Suprapubic skin (tissue), 4 donors: ENCODE measurements at regions not wholly inside any gene's neighbourhood (a gene's known extent, or its start where the extent isn't known, plus 50 kb on each side); places are given as distances from the start of the nearest gene placed in this dataset.

ENCODE experiments used
- DNase-seq, 2 donors: peaks; one replicate each; pipeline ENCODE4 v3.0.0-alpha.2; 2019; ENCODE audit warnings: low spot score in 2 of 2
- H3K27ac ChIP-seq: fragments of 200-600 bp; sonication (generic); one replicate; pipeline ENCODE4 v1.5.1; 2019
- H3K27me3 ChIP-seq: fragments of 200-600 bp; sonication (generic); one replicate; pipeline ENCODE4 v1.5.1; 2019
- H3K36me3 ChIP-seq: fragments of 200-600 bp; sonication (generic); one replicate; pipeline ENCODE4 v1.5.1; 2019
- H3K4me1 ChIP-seq: fragments of 200-600 bp; sonication (generic); one replicate; pipeline ENCODE4 v1.5.1; 2019
- H3K4me3 ChIP-seq: fragments of 200-600 bp; sonication (generic); one replicate; pipeline ENCODE4 v1.5.1; 2019; ENCODE audit warnings: mild to moderate bottlenecking
- H3K9me3 ChIP-seq: fragments of 200-600 bp; sonication (generic); one replicate; pipeline ENCODE4 v1.5.1; 2019
- EP300 ChIP-seq: sonication (generic); formaldehyde crosslinking; IDR thresholded peaks from one replicate; pipeline ENCODE4 v1.6.1; 2017; ENCODE audit warnings: antibody characterized with exemption
- POLR2A ChIP-seq, 2 donors: fragments of 450-650 bp; IDR thresholded peaks; one replicate each; pipeline ENCODE4 v1.6.1; 2017; ENCODE audit warnings: antibody characterized with exemption in 2 of 2, mild to moderate bottlenecking in 2 of 2, moderate library complexity in 2 of 2
- POLR2AphosphoS5 ChIP-seq, 3 donors: sonication (generic); formaldehyde crosslinking; IDR thresholded peaks; one replicate each; pipeline ENCODE4 v1.6.1; 2017; ENCODE audit warnings: antibody characterized with exemption in 3 of 3
- WGBS: methylation state at CpG from one replicate; pipeline ENCODE4 v1.1.5; 2018; 5-methylcytosine and 5-hydroxymethylcytosine counted together
- TF ChIP-seq, protein P1 (sequence below), 2 donors: fragments of 200-600 bp in 1 of 2; fragments of 450-650 bp in 1 of 2; sonication (generic) in 1 of 2; IDR thresholded peaks; one replicate each; pipeline ENCODE4 v1.5.1; 2016 to 2019; ENCODE audit warnings: antibody characterized with exemption in 2 of 2, mild to moderate bottlenecking in 1 of 2, moderate library complexity in 1 of 2

- H3K4me3 ChIP-seq: no peak overlapping the region
- no peaks in the 10 kb centered on the region for H3K36me3 ChIP-seq
- TF ChIP-seq EP300 (no peak), POLR2A (IDR thresholded peaks at IDR 0.05) (no peak), POLR2AphosphoS5 (IDR thresholded peaks at IDR 0.05) (no peak)
- TF ChIP-seq, protein P1, sequence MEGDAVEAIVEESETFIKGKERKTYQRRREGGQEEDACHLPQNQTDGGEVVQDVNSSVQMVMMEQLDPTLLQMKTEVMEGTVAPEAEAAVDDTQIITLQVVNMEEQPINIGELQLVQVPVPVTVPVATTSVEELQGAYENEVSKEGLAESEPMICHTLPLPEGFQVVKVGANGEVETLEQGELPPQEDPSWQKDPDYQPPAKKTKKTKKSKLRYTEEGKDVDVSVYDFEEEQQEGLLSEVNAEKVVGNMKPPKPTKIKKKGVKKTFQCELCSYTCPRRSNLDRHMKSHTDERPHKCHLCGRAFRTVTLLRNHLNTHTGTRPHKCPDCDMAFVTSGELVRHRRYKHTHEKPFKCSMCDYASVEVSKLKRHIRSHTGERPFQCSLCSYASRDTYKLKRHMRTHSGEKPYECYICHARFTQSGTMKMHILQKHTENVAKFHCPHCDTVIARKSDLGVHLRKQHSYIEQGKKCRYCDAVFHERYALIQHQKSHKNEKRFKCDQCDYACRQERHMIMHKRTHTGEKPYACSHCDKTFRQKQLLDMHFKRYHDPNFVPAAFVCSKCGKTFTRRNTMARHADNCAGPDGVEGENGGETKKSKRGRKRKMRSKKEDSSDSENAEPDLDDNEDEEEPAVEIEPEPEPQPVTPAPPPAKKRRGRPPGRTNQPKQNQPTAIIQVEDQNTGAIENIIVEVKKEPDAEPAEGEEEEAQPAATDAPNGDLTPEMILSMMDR (IDR thresholded peaks at IDR 0.05): no peak
- 85% methylated on average over 3 of the region's 3 CpGs for WGBS
- H3K9me3 ChIP-seq: no peaks in the 10 kb centered on the region
- no peaks in the 10 kb centered on the region for H3K4me1 ChIP-seq
- no peak overlapping the region for H3K27ac ChIP-seq
- no peak for DNase-seq
- H3K27me3 ChIP-seq: no peaks in the 10 kb centered on the region
These were observed 336.8 kb upstream of the MCTP2 start for GRCh38 chr15:93894438-93895036.

DNA sequence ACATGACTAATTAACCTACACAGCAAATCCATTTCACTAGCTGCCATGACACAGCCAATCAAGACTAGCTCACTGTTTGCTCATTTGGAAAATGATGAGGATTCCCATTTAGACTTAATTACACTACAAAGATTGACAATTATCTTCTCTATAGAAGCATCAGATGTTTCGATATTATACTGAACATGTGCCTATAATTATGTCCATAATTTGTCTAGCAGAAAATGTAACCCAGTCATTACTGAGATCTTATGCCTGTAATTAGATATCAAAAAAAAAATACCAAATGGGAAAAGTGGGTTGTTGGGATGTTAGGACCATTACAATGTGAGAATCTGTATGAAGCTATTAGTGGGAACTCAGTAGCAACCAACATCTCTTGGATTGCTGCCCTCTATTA, 344.2 kb upstream of the MCTP2 start:
- H3K27me3 ChIP-seq: no peaks in the 10 kb centered on the region
- no peaks in the 10 kb centered on the region for H3K36me3 ChIP-seq
- no peaks in the 10 kb centered on the region for H3K9me3 ChIP-seq
- TF ChIP-seq EP300 (no peak), POLR2AphosphoS5 (IDR thresholded peaks at IDR 0.05) (no peak), POLR2A (IDR thresholded peaks at IDR 0.05) (no peak)
- TF ChIP-seq, protein P1 (IDR thresholded peaks at IDR 0.05): no peak
- no peak for DNase-seq
- H3K4me1 ChIP-seq: no peaks in the 10 kb centered on the region
- no peak overlapping the region for H3K27ac ChIP-seq
- no peak overlapping the region for H3K4me3 ChIP-seq
- 94% methylated on average over 1 of the region's 1 CpG for WGBS

- Histone ChIP-seq H3K36me3 (no peaks in the 10 kb centered on the region), H3K27me3 (no peaks in the 10 kb centered on the region), H3K27ac (no peak overlapping the region), H3K9me3 (no peaks in the 10 kb centered on the region), H3K4me3 (no peak overlapping the region), H3K4me1 (no peaks in the 10 kb centered on the region)
- DNase-seq: no peak
- 90% methylated on average over 3 of the region's 3 CpGs for WGBS
- TF ChIP-seq EP300 (no peak), POLR2A (IDR thresholded peaks at IDR 0.05) (no peak), POLR2AphosphoS5 (IDR thresholded peaks at IDR 0.05) (no peak)
- TF ChIP-seq, protein P1 (IDR thresholded peaks at IDR 0.05): no peak
These were observed 348.6 kb upstream of the MCTP2 start for GRCh38 chr15:93882779-93883178.

- no peaks in the 10 kb centered on the region for H3K36me3 ChIP-seq
- H3K9me3 ChIP-seq: no peaks in the 10 kb centered on the region
- TF ChIP-seq EP300 (no peak), POLR2A (IDR thresholded peaks at IDR 0.05) (no peak), POLR2AphosphoS5 (IDR thresholded peaks at IDR 0.05) (no peak)
- TF ChIP-seq, protein P1 (IDR thresholded peaks at IDR 0.05): no peak
- 42% methylated on average over 1 of the region's 1 CpG for WGBS
- no peaks in the 10 kb centered on the region for H3K4me1 ChIP-seq
- H3K27me3 ChIP-seq: no peaks in the 10 kb centered on the region
- DNase-seq: no peak
- no peak overlapping the region for H3K4me3 ChIP-seq
- H3K27ac ChIP-seq: no peak overlapping the region
These were observed 349.2 kb upstream of the MCTP2 start for GRCh38 chr15:93882141-93882540.

DNA sequence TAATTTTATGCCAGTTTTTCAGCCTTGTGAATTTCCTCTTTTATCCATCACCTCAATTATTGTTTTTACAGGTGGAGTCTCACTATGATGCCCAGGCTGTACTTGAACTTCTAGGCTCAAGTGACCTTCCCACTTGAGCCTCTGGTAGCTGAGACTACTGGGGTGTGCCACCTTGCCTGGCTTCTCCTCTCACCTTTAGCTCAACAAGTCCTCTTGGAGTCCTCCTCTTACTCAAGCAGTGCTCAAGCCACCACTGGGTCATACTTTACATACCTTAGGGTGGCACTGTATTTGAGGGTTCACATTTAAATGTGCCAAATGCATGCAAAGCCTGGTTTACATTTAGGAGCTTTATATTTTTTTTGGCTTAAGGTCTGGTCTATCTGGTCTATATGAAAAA, 350.1 kb upstream of the MCTP2 start:
- no peaks in the 10 kb centered on the region for H3K27me3 ChIP-seq
- no peaks in the 10 kb centered on the region for H3K36me3 ChIP-seq
- H3K4me1 ChIP-seq: no peaks in the 10 kb centered on the region
- DNase-seq: no peak
- H3K9me3 ChIP-seq: no peaks in the 10 kb centered on the region
- no peak overlapping the region for H3K27ac ChIP-seq
- TF ChIP-seq EP300 (no peak), POLR2AphosphoS5 (IDR thresholded peaks at IDR 0.05) (no peak), POLR2A (IDR thresholded peaks at IDR 0.05) (no peak)
- TF ChIP-seq, protein P1 (IDR thresholded peaks at IDR 0.05): no peak
- H3K4me3 ChIP-seq: no peak overlapping the region
